ENCODE measurements at regions not wholly inside any gene's neighbourhood (a gene's known extent, or its start where the extent isn't known, plus 50 kb on each side); places are given as distances from the start of the nearest gene placed in this dataset.
A peak's percentile ranks its signal among the peaks of the same experiment; 100 is the strongest.

- DNase-seq (ENCODE audit: low spot score) (no peak), ATAC-seq (no peak), FAIRE-seq (no peak)
- intact Hi-C loops (cut with micrococcal nuclease; ENCODE audit: unreplicated experiment): loop anchor here (2.0 kb wide), 1 partner anchor 44 kb away; no protein-coding TSS in a partner anchor
- H2AFZ ChIP-seq (ENCODE audit: low read length): no peak overlapping the region
- H3K27me3 ChIP-seq (ENCODE audit: control insufficient read depth in 1 of 2, insufficient read depth in 2 of 2, low read length in 2 of 2): no peaks in the 10 kb centered on the region
- no peaks in the 10 kb centered on the region for H3K79me2 ChIP-seq (ENCODE audit: insufficient read depth, low read length)
- no peaks in the 10 kb centered on the region for H4K20me1 ChIP-seq (ENCODE audit: insufficient read depth, low read length)
- H3K4me1 ChIP-seq (ENCODE audit: insufficient read depth, low read length): peaks cover 16% of the 10 kb centered on the region
- no peak for TF ChIP-seq HIVEP1 (CRISPR knock-in tag; IDR thresholded peaks at IDR 0.05)
- TF ChIP-seq KLF16 (CRISPR knock-in tag; IDR thresholded peaks at IDR 0.05): no peak
- TF ChIP-seq KDM2A (CRISPR knock-in tag; IDR thresholded peaks at IDR 0.05; ENCODE audit: borderline replicate concordance, low read depth): no peak
- no peak for TF ChIP-seq KLF15 (CRISPR knock-in tag; IDR thresholded peaks at IDR 0.05; ENCODE audit: borderline replicate concordance)
- TF ChIP-seq TBX2 (CRISPR knock-in tag; IDR thresholded peaks at IDR 0.05; ENCODE audit: borderline replicate concordance): no peak
- no peak for TF ChIP-seq ZNF282 (IDR thresholded peaks at IDR 0.05; ENCODE audit: partially characterized antibody)
- TF ChIP-seq NONO (IDR thresholded peaks at IDR 0.05): no peak
- no peak for TF ChIP-seq NONO (CRISPR knock-in tag; conservative IDR thresholded peaks at IDR 0.05)
- peak overlapping the region; percentile 18; the same call in 1 of the 2 replicates for H3K9ac ChIP-seq (ENCODE audit: insufficient read depth, low read depth, low read length)
- no peaks in the 10 kb centered on the region for H3K36me3 ChIP-seq (replicated peaks in 1 of 2; ENCODE audit: control insufficient read depth in 1 of 2, insufficient read depth in 2 of 2, low read length in 2 of 2)
- H3K4me3 ChIP-seq (replicated peaks in 1 of 3; ENCODE audit: insufficient read depth in 1 of 3, low read depth in 2 of 3, low read length in 3 of 3): peak overlapping the region; percentile 46 to 57 (median 56)
- BruUV-seq (replicated peaks): TSS peak; percentile 89
- CTCF ChIA-PET (ENCODE audit: low intra/inter-chr PET ratio, low total read pairs): no interaction called here
- whole genome bisulfite sequencing (ENCODE audit: low lambda C conversion rate): 3% methylated on average over 6 of the region's 6 CpGs
- peak overlapping the region; percentile 74 for H3K4me2 ChIP-seq (ENCODE audit: low read depth, low read length)
- in situ Hi-C loops (cut with HindIII; ENCODE audit: extremely low pct_ligation_motif_present, low pct_unique_long_range_greater_than_20kb): no loop called here
- no peak overlapping the region for H3K27ac ChIP-seq (ENCODE audit: extremely low read length, insufficient read depth, low read length)
- H3K9me3 ChIP-seq (ENCODE audit: low read length): no peaks in the 10 kb centered on the region
- POLR2A ChIA-PET: no interaction called here
These were observed 297.7 kb downstream of the PTPRC start for GRCh38 chr1:198936371-198937083.
